Fibroblast of upper back skin (primary cell): ENCODE measurements at regions not wholly inside any gene's neighbourhood (a gene's known extent, or its start where the extent isn't known, plus 50 kb on each side); places are given as distances from the start of the nearest gene placed in this dataset.
"Not testable (repeated sequence)": the region's sequence is repeated elsewhere in the genome, so short reads cannot be mapped to it uniquely, and the experiment has no call there.

ENCODE experiments used
- DNase-seq: peaks from one replicate; pipeline ENCODE4 v3.0.0-alpha.2; 2013

GRCh38 chr4:132269303-132269990 lies 879.6 kb upstream of the PCDH10 start:
- no peak for DNase-seq

GRCh38 chr4:132275583-132276121 lies 873.4 kb upstream of the PCDH10 start:
- DNase-seq: no peak

GRCh38 chr4:132276185-132276584 lies 872.9 kb upstream of the PCDH10 start:
- DNase-seq: no peak

GRCh38 chr4:132276989-132277388 lies 872.1 kb upstream of the PCDH10 start:
- DNase-seq: no peak

- DNase-seq: no peak
Observed at GRCh38 chr4:132281733-132282132, 867.4 kb upstream of the PCDH10 start.

- no peak for DNase-seq
Observed at GRCh38 chr4:132284910-132285426, 864.1 kb upstream of the PCDH10 start.

GRCh38 chr4:132297346-132297745 lies 851.7 kb upstream of the PCDH10 start:
- DNase-seq: no peak

- no peak for DNase-seq
Observed at GRCh38 chr4:132299841-132300240, 849.3 kb upstream of the PCDH10 start.

GRCh38 chr4:132312521-132312920 lies 836.6 kb upstream of the PCDH10 start:
- no peak for DNase-seq

GRCh38 chr4:132313852-132314251 lies 835.2 kb upstream of the PCDH10 start:
- DNase-seq: no peak

GRCh38 chr4:132316738-132317137 lies 832.4 kb upstream of the PCDH10 start:
- no peak for DNase-seq

- DNase-seq: no peak
Observed at GRCh38 chr4:132317923-132318322, 831.2 kb upstream of the PCDH10 start.

GRCh38 chr4:132328761-132329160 lies 820.3 kb upstream of the PCDH10 start:
- no peak for DNase-seq

- DNase-seq: no peak
Observed at GRCh38 chr4:132330994-132331393, 818.1 kb upstream of the PCDH10 start.

- peak; percentile 5 for DNase-seq
Observed at GRCh38 chr4:132332932-132333723, 816.0 kb upstream of the PCDH10 start.

- peak; percentile 62 for DNase-seq
Observed at GRCh38 chr4:132333724-132334047, 815.4 kb upstream of the PCDH10 start.

GRCh38 chr4:132334081-132334480 lies 815.0 kb upstream of the PCDH10 start:
- DNase-seq: peak; percentile 13

GRCh38 chr4:132344924-132345828 lies 803.9 kb upstream of the PCDH10 start:
- no peak for DNase-seq

- DNase-seq: no peak
Observed at GRCh38 chr4:132346016-132346415, 803.1 kb upstream of the PCDH10 start.

- DNase-seq: not testable (repeated sequence)
Observed at GRCh38 chr4:132351606-132352005, 797.5 kb upstream of the PCDH10 start.

- DNase-seq: no peak
Observed at GRCh38 chr4:132382243-132382642, 766.9 kb upstream of the PCDH10 start.

GRCh38 chr4:132383571-132384199 lies 765.4 kb upstream of the PCDH10 start:
- DNase-seq: no peak
